GM19238 (cell line): ENCODE measurements at regions not wholly inside any gene's neighbourhood (a gene's known extent, or its start where the extent isn't known, plus 50 kb on each side); places are given as distances from the start of the nearest gene placed in this dataset.

ENCODE experiments used
- DNase-seq: peaks from one replicate; pipeline ENCODE4 v3.0.0; 2011; ENCODE audit warnings: low spot score; ENCODE audit not compliant: insufficient read length

DNA sequence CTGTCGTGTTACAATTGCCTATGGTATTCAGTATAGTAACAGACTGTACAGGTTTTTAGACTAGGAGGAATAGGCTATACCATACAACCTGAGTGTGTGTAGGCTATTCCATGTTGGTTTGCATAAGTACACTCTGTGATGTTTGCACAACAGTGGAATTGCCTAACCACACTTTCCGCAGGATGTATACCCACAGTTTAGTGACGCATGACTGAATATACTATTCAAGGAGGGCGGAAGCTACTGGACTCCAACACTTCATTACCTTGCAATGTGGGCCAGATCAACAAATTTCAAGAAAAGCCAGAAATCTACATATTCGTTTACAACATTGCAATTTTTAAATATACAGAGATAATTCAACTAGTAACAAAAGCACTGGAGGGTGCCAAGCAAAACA is 317.2 kb downstream of the PDGFC start:
- DNase-seq: no peak

- no peak for DNase-seq
These were observed 327.8 kb downstream of the PDGFC start for GRCh38 chr4:156643826-156644225.

- DNase-seq: no peak
These were observed 329.4 kb downstream of the PDGFC start for GRCh38 chr4:156642161-156642560.

GRCh38 chr4:156638925-156639605 is 332.5 kb downstream of the PDGFC start:
- DNase-seq: no peak

DNA sequence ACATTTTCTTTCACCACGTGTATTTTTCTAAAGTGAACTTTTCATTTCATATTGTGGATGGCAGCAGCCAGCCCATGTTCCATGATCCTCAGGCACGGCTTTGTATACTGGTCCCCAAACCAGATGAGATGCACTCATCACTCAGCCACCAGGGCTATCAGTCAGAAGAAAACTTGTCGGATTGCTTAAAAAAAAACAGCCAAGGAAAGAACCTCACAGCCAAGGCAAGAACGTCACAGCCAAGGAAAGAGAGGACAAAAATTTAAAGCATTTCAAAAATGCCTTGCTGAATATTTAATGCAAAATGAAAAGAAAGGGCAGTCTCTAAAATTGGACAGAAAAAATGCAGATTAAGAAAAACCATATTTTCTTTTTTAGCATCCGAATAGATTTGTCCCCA is 333.3 kb downstream of the PDGFC start:
- no peak for DNase-seq

GRCh38 chr4:156636381-156636780 is 335.2 kb downstream of the PDGFC start:
- DNase-seq: no peak

DNA sequence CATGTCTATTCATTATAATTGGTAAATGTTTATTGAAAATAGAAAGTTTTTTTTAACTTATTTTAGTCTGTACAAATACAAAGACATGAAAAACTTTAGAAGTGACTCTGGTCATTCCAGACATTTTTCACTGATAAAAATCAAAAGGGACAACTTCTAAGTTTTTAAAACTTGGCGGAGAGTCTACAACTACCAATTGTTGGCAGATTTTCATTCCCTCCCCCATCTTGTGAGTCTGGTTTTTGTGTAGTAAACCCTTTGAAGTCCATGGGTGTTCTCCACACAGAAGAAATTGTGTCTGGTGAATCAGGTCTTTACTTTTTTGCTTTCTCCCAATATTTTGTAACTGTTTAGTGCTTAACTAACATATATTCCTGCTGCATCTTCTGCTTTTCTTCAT is 336.5 kb downstream of the PDGFC start:
- no peak for DNase-seq

DNA sequence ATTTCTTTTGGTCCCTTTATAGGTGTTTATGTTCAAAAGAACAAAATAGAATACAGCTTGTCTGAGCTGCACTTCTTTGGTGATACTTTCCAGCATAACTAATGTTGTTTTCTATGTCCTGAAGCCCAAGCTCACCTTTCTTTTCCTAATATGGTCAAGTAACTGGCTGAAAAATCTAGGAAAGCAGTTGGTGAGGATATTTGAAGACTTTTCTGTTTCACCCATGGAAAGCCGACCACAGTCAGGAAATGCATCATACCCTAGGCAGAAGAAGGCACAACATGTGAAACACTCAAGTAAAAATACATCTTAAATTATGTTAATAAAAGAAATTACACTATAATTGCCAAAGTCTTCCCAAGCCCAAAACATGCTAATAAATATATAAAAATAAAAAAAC is 337.0 kb downstream of the PDGFC start:
- DNase-seq: no peak

- DNase-seq: no peak
These were observed 337.8 kb downstream of the PDGFC start for GRCh38 chr4:156633847-156634246.

DNA sequence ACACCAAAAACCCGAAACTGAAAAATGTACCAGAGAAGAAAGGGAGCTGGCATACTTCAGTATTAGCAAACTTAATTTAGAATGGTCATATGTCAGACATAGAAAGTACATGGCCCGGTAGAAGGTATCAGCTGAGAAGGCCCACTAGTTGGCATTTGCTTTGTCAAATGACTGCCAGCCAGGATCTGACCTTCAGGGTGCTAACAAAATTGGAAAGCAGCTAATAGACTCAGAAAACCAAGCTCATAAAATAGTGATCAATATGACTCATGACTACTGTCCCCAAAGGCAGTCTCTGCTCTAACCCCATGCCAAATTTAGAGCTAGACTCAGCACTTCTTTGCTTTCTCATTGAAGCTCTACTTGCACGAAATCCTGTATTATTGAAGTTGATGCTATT is 342.7 kb downstream of the PDGFC start:
- DNase-seq: no peak

DNA sequence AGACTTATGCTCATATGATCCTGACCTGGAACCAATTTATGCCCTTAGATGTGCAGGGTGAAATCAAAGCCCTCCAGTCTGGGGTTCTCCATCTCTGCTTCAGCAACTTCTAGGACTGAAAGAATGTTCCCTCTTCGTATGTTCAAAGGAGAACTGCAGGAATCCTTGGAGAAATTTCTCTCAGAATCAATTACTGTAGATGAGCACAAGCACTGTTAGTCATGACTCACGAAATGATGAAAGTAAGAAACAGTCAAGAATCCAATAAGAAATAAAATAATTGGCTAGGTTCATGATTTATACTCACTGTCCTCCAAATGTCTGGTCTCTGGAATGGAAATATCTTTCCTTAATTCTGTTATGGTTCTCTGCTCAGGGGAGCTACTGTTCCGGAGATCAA is 348.2 kb downstream of the PDGFC start:
- DNase-seq: no peak

GRCh38 chr4:156620786-156621185 is 350.8 kb downstream of the PDGFC start:
- no peak for DNase-seq

DNA sequence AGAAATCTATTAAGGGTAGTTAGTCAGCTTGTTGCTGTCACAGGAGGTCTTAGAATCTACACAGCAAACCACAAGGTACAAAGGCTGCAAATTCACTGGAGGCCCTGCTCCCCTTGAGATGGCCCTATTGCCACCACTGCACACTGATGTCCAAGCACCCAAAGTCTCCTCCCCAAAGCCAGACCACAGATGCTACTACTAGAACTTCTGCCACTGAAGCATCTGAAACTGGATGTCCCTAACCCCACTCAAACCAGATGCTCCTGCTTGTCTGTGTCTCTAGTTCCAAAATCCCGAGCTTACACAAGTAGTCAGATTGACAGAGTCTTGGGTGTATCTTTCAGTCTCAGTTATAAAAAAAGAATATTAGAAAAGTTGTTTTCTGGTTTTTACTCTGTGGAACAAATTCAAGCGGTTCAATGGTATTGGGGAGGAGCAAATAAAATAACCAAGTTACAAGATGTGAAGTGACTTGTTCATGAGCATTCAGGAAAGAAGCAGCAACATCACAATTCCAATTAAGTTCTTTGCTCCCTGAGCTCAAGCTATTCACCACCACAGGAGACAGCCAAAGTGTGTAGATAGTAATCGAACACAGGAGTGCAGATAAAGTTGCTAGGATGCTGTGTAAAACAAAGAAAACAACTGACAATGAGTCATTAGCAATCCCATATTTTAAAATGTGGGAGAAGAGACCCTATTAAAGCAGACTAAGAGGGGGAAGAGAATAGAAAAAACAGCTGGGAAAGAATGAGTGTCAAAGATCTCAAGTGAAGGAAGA is 352.3 kb downstream of the PDGFC start:
- no peak for DNase-seq

- DNase-seq: no peak
These were observed 356.5 kb downstream of the PDGFC start for GRCh38 chr4:156615066-156615531.

- DNase-seq: no peak
These were observed 357.1 kb downstream of the PDGFC start for GRCh38 chr4:156614536-156614935.

DNA sequence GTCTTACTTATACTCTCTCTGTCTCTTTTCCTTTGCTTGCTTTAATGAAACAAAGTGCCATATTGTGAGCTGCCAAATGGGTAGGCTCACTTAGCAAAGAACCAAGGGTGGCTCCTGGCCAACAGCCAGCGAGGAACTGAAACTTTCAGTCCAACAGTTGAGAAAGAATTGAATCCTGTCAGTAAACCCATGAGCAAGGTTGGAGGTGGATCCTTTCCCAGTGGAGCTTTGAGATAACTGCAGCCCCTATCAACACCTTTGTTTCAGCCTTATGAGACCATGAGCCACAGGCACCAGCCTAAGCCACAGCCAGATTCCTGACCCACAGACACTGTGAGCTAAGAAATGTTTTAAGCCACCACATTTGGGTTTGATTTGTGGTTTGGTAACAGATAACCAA is 362.2 kb downstream of the PDGFC start:
- no peak for DNase-seq

GRCh38 chr4:156608651-156609050 is 362.9 kb downstream of the PDGFC start:
- DNase-seq: no peak

GRCh38 chr4:156607478-156607857 is 364.1 kb downstream of the PDGFC start:
- DNase-seq: no peak

DNA sequence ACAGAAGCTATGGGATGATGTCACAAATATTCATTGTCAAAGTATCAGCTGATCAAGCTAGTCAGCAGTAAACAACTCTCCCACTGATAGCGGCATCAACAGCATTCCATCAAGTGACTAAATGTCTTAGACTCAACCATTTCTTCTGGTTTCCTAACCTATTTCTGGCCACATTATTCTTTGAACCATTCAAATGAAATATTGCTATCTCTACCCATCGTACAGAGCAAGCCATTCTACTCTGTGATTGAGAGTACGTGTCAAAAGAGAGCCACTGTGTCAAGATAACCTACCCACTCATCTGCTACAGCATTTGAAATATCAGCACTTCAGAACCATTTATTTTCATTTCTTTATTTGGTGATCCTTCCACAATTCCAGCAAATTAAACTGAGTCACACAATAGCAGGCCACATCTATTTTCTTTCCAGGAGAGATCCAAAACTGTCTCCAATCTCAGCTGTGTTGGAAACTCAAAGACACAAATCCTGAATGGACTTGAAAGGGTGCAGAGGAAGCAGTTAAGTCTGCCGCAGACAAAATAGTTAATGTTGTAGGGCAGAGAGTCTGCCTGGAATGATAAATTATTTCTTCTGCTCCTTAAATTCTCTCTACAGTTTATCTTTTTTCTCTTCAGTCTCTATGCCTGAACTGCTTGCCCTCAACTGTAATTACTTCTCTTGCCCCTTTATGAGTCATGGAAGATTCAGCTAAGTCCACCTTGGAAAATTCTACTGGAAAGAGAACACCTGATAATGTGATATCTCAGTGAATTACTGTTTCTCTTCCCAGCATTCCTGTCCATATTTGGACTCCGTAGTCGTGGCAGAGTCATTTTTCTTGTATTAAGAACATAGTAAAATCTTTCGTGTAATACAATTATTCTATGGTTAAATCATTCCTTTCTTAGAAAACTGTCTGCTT is 364.8 kb downstream of the PDGFC start:
- DNase-seq: no peak

DNA sequence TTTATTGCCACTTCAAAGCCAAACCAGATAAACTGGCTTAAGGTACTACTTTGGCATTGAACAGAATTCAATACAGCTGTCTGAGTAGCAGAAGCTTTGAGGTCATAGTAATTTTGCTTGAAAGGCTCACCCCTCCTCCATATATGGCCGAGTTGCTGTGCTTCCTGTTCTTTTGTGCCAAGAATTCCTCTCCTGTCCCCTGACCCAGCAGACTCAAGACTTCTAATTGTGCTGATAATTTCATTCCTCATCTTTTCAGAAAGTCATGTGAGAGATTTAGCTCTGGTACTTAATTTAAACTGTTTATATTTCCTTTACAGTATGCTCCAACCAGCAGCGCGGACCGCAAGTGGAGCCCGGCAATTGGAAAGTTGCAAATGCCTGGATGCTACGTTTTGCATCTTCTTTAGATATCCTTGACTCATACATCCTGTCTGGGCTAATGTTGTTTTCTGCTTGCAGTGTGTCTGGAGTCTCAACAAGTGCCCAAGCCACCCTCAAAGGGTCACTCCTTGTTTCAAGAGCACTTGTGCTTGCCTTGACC is 373.4 kb downstream of the PDGFC start:
- DNase-seq: no peak

GRCh38 chr4:156596706-156597329 is 374.8 kb downstream of the PDGFC start:
- DNase-seq: no peak
